Mesothelial cell of epicardium (in vitro differentiated cells): ENCODE measurements at regions not wholly inside any gene's neighbourhood (a gene's known extent, or its start where the extent isn't known, plus 50 kb on each side); places are given as distances from the start of the nearest gene placed in this dataset.

ENCODE experiments used
- DNase-seq, 2 experiments: peaks; one replicate each; pipeline ENCODE4 v3.0.0; 2021; ENCODE audit warnings: low spot score in 2 of 2; ENCODE audit not compliant: unreplicated experiment in 2 of 2
- H3K27ac Mint-ChIP-seq: 2 replicates; pipeline ENCODE4 v1.8.0; 2021; ENCODE audit warnings: mixed read lengths
- H3K27me3 Mint-ChIP-seq: 2 replicates; pipeline ENCODE4 v1.8.0; 2021; ENCODE audit warnings: low read depth, mixed read lengths
- H3K36me3 Mint-ChIP-seq: 2 replicates; pipeline ENCODE4 v1.8.0; 2021; ENCODE audit warnings: mixed read lengths
- H3K4me1 Mint-ChIP-seq: 2 replicates; pipeline ENCODE4 v1.8.0; 2021; ENCODE audit warnings: mixed read lengths
- H3K4me3 Mint-ChIP-seq: 2 replicates; pipeline ENCODE4 v1.8.0; 2021; ENCODE audit warnings: mild to moderate bottlenecking, moderate library complexity, mixed read lengths
- H3K9me3 Mint-ChIP-seq: 2 replicates; pipeline ENCODE4 v1.8.0; 2021; ENCODE audit warnings: mixed read lengths
- CTCF ChIP-seq: fragments of 200-600 bp; sonication (generic); IDR thresholded peaks from one replicate; pipeline ENCODE4 v1.5.0; 2021; ENCODE audit warnings: antibody characterized with exemption; ENCODE audit not compliant: unreplicated experiment

DNA sequence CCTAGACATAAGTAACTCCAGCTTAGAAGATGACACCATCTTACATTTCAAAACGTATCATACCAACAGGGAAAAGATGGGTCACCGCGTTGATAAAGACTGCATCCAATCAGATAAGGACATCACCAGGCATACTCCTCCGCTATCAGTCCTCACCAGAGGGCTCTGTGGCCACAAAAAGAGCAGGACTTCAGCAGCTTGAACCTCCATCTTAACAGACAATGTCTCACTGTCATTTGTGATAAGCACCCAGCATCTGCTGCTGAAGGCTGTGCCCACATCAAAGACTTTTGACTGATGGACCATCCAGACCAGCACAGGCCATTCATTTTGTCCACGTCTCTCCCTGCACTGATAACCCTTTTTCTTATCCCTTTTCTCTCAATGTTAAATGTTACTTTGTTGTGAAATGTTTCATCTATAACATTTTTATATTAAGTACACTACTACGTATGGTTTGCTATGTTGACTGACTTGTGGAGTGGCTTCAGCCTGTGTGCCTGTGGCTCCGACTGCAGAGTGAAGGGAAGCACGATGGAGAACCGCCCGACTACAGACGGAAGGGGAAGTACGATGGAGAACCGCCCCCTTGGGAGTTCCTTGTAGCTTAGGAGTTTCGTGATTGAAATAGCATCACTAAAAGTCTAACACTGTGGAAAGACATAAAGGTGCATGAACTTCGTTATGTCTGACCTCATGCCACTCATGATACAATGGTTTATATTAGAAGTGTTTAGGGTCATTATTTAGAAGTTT is 595.4 kb upstream of the AGA start:
- Mint-ChIP-seq H3K9me3 (no peaks in the 10 kb centered on the region), H3K4me3 (no peak overlapping the region), H3K36me3 (no peaks in the 10 kb centered on the region), H3K27me3 (no peaks in the 10 kb centered on the region), H3K4me1 (no peaks in the 10 kb centered on the region), H3K27ac (no peak overlapping the region)
- TF ChIP-seq CTCF = no peak
- no peak for DNase-seq

- H3K4me3 Mint-ChIP-seq = no peak overlapping the region
- H3K9me3 Mint-ChIP-seq = peaks cover 11% of the 10 kb centered on the region
- TF ChIP-seq CTCF = no peak
- no peak overlapping the region for H3K27ac Mint-ChIP-seq
- no peak for DNase-seq
- H3K4me1 Mint-ChIP-seq = no peaks in the 10 kb centered on the region
- H3K27me3 Mint-ChIP-seq = no peaks in the 10 kb centered on the region
- H3K36me3 Mint-ChIP-seq = no peaks in the 10 kb centered on the region
Measured at GRCh38 chr4:178056996-178057395, 614.8 kb upstream of the AGA start.

GRCh38 chr4:178063568-178063967 is 621.3 kb upstream of the AGA start:
- Mint-ChIP-seq H3K4me1 (peaks cover 12% of the 10 kb centered on the region), H3K9me3 (peaks cover 2% of the 10 kb centered on the region), H3K4me3 (no peak overlapping the region), H3K36me3 (no peaks in the 10 kb centered on the region), H3K27ac (no peak overlapping the region), H3K27me3 (no peaks in the 10 kb centered on the region)
- TF ChIP-seq CTCF = no peak
- DNase-seq = no peak

DNA sequence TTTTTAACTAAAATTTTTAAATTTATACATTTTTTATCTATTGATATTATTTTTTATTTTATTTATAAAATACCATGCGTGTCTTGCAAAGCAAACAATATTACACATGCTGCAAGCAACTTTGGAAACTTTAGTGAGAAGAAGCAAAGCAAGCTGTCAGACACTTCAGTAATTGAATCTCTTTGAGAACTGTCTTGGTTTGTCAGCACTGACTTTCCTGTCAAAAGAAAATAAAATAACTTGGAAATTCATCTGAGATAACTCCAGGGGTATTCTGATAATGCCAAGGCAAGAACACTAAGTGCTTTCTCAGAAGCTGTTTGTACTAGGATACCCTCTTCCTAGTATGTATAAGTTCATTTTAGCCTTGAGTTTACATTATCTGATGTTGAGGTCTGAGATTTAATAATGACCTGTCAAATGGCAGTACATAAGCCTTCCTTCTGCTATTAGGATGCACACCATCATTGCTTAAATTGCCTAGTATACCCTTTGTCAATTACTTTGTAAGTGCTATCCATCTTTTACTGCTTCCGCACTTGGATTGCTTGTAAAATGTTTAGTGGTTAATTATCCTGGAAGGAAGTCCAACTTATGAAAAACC is 624.2 kb upstream of the AGA start:
- Mint-ChIP-seq H3K4me3 (no peak overlapping the region), H3K27me3 (no peaks in the 10 kb centered on the region), H3K4me1 (peaks cover 12% of the 10 kb centered on the region), H3K9me3 (no peaks in the 10 kb centered on the region), H3K27ac (no peak overlapping the region), H3K36me3 (no peaks in the 10 kb centered on the region)
- TF ChIP-seq CTCF = no peak
- DNase-seq = no peak

DNA sequence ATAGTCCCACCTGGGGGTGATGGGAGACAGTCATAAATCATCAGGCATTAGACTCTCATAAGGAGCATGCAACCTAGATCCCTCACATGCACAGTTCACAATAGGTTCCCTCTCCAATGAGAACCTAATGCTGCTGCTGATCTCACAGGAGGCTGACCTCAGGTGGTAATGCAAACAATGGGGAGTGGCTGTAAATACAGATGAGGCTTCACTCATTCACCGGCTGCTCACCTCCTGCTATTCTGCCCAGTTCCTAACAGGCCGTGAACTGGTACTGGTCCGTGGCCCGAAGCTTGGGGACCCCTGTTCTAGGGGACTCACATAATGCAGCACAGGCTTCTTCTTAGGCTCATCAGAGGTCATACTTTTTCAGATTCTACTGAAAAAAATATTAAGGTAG is 625.9 kb upstream of the AGA start:
- TF ChIP-seq CTCF = no peak

More for the DNA sequence above, 625.9 kb upstream of the AGA start:
- Mint-ChIP-seq H3K4me1 (peaks cover 7% of the 10 kb centered on the region), H3K27me3 (no peaks in the 10 kb centered on the region), H3K27ac (no peak overlapping the region), H3K4me3 (no peak overlapping the region), H3K9me3 (no peaks in the 10 kb centered on the region), H3K36me3 (no peaks in the 10 kb centered on the region)
- DNase-seq = no peak
